Prostate gland (tissue), 2 donors: ENCODE measurements at regions not wholly inside any gene's neighbourhood (a gene's known extent, or its start where the extent isn't known, plus 50 kb on each side); places are given as distances from the start of the nearest gene placed in this dataset.

Experiments used
- DNase-seq: peaks from one replicate; pipeline ENCODE4 v3.0.0-alpha.2; 2019; ENCODE audit warnings: low spot score
- H3K27ac ChIP-seq, 2 donors: fragments of 200-600 bp; sonication (generic); 2 replicates each; pipeline ENCODE4 v1.5.1; 2017 to 2019
- H3K27me3 ChIP-seq: fragments of 200-600 bp; sonication (generic); replicated peaks from 2 replicates; pipeline ENCODE4 v1.5.1; 2019; ENCODE audit not compliant: insufficient read depth
- H3K36me3 ChIP-seq, 2 donors: fragments of 200-600 bp; sonication (generic); 1 replicate in 1 of 2; 2 replicates in 1 of 2; pipeline versions ENCODE4 v1.5.1 to v1.8.1; 2017 to 2019
- H3K4me1 ChIP-seq: fragments of 200-600 bp; sonication (generic); replicated peaks from 2 replicates; pipeline ENCODE4 v1.5.1; 2019
- H3K4me3 ChIP-seq, 2 donors: fragments of 200-600 bp; sonication (generic); 2 replicates each; pipeline ENCODE4 v1.5.1; 2017 to 2019
- H3K9me3 ChIP-seq: fragments of 200-600 bp; sonication (generic); 2 replicates; pipeline ENCODE4 v1.5.1; 2017
- POLR2A ChIP-seq: fragments of 450-650 bp; IDR thresholded peaks from one replicate; pipeline ENCODE4 v1.6.1; 2016; ENCODE audit warnings: antibody characterized with exemption, mild to moderate bottlenecking
- POLR2AphosphoS5 ChIP-seq: sonication (generic); formaldehyde crosslinking; IDR thresholded peaks from one replicate; pipeline ENCODE4 v1.6.1; 2017; ENCODE audit warnings: antibody characterized with exemption
- WGBS: methylation state at CpG from one replicate; pipeline ENCODE4 v1.1.5; 2018; 5-methylcytosine and 5-hydroxymethylcytosine counted together
- intact Hi-C: fragments of 100-400 bp; cut with DNase I; formaldehyde crosslinking; loops from one replicate; pipeline ENCODE4 v1.14.2; 2022
- TF ChIP-seq, protein P1 (sequence below), 4 experiments: fragments of 200-600 bp in 2 of 4; fragments of 450-650 bp in 2 of 4; sonication (generic) in 2 of 4; IDR thresholded peaks; 1 replicate in 3 of 4; 2 replicates in 1 of 4; pipeline ENCODE4 v1.5.1; 2016 to 2019; ENCODE audit warnings: antibody characterized with exemption in 4 of 4, mild to moderate bottlenecking in 2 of 4, moderate library complexity in 2 of 4

DNA sequence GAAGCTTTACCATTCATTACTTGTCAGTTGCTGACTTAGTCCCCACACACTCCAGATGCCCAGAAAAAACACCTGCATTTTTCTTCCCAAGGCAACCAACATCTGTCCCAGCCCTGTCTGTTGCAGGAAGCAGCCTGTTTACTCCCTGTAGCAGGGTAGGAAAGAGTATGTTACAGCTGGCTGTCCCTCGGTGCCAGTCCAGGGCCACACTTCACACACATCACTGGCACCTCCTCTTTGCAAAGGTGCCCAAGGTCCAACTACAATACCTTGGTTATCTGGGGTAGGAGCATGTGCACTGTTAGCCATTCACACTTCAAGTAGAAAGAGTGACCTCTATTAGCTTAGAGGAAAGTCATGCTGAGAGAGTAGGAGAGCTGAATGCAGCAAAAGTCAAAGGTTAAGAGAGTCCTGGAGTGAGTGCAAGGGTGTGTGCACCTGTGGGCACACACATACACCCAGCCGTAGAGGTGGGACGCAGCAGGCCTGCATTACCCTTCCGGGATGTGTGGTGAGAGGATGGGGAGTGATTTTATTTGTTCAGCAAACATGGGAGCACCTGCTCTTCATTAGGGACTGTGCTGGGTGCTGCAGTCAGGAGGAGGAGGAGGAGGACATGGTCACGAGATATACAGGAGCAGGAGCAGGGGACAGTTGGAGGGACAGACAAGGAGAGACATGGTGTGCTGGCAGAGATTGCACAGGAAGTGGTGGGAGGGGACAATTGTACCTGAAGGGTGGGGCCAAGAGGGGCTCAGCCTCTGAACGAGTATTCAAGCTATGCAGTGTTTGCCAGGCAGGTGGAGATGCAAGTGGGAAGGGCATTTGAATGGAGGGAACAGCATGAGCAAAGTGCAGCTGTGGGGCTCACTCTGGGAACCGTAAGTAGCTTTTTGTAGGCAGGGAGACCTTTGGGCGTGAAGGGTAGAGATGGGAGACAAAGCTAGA is 69.8 kb downstream of the TSN start:
- Histone ChIP-seq H3K27ac (no peak overlapping the region), H3K4me1 (no peaks in the 10 kb centered on the region), H3K36me3 (no peaks in the 10 kb centered on the region), H3K9me3 (no peaks in the 10 kb centered on the region), H3K4me3 (no peak overlapping the region), H3K27me3 (no peaks in the 10 kb centered on the region)
- no peak for TF ChIP-seq POLR2A
- TF ChIP-seq POLR2AphosphoS5, result no peak
- TF ChIP-seq, protein P1, sequence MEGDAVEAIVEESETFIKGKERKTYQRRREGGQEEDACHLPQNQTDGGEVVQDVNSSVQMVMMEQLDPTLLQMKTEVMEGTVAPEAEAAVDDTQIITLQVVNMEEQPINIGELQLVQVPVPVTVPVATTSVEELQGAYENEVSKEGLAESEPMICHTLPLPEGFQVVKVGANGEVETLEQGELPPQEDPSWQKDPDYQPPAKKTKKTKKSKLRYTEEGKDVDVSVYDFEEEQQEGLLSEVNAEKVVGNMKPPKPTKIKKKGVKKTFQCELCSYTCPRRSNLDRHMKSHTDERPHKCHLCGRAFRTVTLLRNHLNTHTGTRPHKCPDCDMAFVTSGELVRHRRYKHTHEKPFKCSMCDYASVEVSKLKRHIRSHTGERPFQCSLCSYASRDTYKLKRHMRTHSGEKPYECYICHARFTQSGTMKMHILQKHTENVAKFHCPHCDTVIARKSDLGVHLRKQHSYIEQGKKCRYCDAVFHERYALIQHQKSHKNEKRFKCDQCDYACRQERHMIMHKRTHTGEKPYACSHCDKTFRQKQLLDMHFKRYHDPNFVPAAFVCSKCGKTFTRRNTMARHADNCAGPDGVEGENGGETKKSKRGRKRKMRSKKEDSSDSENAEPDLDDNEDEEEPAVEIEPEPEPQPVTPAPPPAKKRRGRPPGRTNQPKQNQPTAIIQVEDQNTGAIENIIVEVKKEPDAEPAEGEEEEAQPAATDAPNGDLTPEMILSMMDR (IDR thresholded peaks at IDR 0.05), result no peak
- intact Hi-C loops, result no loop called here
- DNase-seq, result no peak
- 66% methylated on average over 8 of the region's 8 CpGs for WGBS

DNA sequence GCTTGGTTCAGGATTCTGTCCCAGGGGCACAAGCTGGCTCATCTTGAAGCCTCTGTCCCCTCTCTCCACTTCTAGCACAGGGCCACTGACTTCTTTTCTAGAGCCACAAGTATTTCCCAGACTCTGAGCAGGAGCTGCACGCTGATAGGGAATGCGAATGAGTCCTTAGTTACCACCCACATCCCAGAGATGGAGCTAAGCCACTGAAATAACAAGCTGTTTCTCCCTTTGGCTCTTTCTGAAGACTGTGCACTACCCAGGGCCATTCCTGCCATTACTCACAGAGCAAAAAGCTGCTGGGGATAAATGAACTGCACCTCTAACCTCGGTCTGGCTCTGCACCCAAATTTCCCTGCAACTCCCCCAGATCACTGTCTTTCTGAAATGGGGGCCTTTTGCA is 70.6 kb downstream of the TSN start:
- no peak for DNase-seq
- Histone ChIP-seq H3K9me3 (no peaks in the 10 kb centered on the region), H3K27me3 (no peaks in the 10 kb centered on the region), H3K4me1 (no peaks in the 10 kb centered on the region), H3K4me3 (no peak overlapping the region), H3K36me3 (no peaks in the 10 kb centered on the region), H3K27ac (no peak overlapping the region)
- intact Hi-C loops, result no loop called here
- 85% methylated on average over 3 of the region's 3 CpGs for WGBS
- TF ChIP-seq POLR2A (no peak), POLR2AphosphoS5 (no peak)
- TF ChIP-seq, protein P1 (IDR thresholded peaks at IDR 0.05), result no peak

DNA sequence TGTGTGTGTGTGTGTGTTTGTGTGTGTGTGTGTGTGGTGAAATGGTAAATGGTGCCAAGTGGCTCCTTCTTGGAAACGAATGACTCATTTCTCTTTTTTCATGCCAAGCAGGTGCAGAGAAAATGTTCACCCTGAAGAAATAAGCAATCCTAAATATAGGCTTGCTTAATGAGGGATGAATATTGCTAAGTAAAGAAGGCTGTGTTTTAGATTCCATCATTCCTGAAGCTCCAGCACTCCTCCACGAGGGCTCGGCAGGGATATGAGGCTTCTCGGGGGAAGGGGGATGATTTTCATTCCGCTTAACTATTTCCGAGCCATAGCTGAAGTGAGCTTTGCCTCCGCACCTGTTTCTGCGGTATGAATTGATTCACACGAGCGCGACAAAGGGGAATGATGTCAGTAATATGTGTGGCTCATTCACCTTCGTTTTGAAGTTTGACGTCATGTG is 72.9 kb downstream of the TSN start:
- Histone ChIP-seq H3K9me3 (no peaks in the 10 kb centered on the region), H3K36me3 (no peaks in the 10 kb centered on the region), H3K27ac (no peak overlapping the region), H3K4me3 (no peak overlapping the region), H3K4me1 (no peaks in the 10 kb centered on the region), H3K27me3 (no peaks in the 10 kb centered on the region)
- WGBS, result 52% methylated on average over 13 of the region's 13 CpGs
- TF ChIP-seq, protein P1 (IDR thresholded peaks at IDR 0.05), result no peak
- no peak for TF ChIP-seq POLR2A
- intact Hi-C loops, result no loop called here
- no peak for DNase-seq

DNA sequence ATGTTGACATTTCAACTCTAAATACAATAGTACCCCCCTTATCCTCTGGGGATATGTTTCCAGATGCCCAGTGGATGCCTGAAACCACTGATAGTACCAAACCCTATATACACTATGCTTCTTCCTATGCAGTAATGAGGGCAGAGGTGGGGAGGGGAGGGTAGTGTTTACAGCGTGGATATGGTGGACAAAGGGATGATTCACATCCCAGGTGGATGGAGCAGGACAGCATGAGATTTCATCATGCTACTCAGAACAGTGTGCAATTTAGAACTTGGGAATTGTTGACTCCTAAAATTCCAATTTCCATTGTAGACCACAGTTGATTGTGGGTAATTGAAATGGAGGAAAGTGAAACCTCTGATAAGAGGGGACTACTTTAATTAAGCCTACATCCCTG is 75.4 kb downstream of the TSN start:
- H3K36me3 ChIP-seq, result no peaks in the 10 kb centered on the region
- intact Hi-C loops, result no loop called here
- WGBS, result 84% methylated on average over 1 of the region's 1 CpG
- H3K27me3 ChIP-seq, result no peaks in the 10 kb centered on the region
- H3K4me1 ChIP-seq, result no peaks in the 10 kb centered on the region
- no peak overlapping the region for H3K4me3 ChIP-seq
- no peak overlapping the region for H3K27ac ChIP-seq
- H3K9me3 ChIP-seq, result no peaks in the 10 kb centered on the region
- no peak for DNase-seq
- TF ChIP-seq, protein P1 (IDR thresholded peaks at IDR 0.05), result no peak
- TF ChIP-seq POLR2AphosphoS5, result no peak
- TF ChIP-seq POLR2A, result no peak

DNA sequence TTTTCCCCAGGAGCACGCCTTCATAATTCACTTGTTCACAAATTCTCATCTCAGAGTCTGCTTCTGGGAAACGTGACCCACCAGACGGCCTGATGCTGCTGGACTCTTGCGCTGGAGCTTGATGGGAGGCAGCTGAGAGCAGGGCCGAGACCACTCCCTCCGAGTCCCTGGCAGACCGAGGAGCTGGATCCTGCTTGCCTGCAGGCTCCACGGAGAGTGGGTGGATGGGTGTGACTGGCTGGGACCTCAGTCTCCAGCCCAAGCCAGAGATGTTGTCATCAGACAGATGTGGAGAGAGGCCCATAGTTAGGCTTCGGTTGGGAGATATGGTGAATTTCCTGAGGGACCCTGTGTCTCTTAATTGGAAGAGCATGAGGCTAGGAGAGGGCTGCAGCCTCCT is 76.4 kb downstream of the TSN start:
- no peaks in the 10 kb centered on the region for H3K9me3 ChIP-seq
- no peaks in the 10 kb centered on the region for H3K36me3 ChIP-seq
- H3K27me3 ChIP-seq, result no peaks in the 10 kb centered on the region
- TF ChIP-seq, protein P1 (IDR thresholded peaks at IDR 0.05), result no peak
- TF ChIP-seq POLR2AphosphoS5 (no peak), POLR2A (no peak)
- H3K4me1 ChIP-seq, result no peaks in the 10 kb centered on the region
- WGBS, result 77% methylated on average over 9 of the region's 9 CpGs
- no peak for DNase-seq
- no peak overlapping the region for H3K4me3 ChIP-seq
- intact Hi-C loops, result no loop called here
- H3K27ac ChIP-seq, result no peak overlapping the region
